ENCODE measurements at regions not wholly inside any gene's neighbourhood (a gene's known extent, or its start where the extent isn't known, plus 50 kb on each side); places are given as distances from the start of the nearest gene placed in this dataset.
"Not testable (repeated sequence)": the region's sequence is repeated elsewhere in the genome, so short reads cannot be mapped to it uniquely, and the experiment has no call there.

DNA sequence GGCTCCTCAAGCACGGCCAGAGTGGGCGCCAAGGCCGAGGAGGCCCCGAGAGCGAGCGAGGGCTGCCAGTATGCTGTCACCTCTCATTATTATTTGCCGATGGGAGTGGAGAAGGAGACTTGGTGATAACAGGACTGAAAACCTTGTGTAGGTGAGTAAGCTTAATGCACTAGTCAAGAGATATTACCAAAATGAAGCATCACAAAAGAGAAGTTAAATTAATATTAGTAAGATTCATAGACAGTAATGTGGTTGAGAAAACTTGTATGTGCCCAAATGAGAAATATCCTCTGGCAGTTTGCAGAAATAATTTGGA lies 204.5 kb upstream of the SLITRK1 start:
- DNase-seq: no peak

DNA sequence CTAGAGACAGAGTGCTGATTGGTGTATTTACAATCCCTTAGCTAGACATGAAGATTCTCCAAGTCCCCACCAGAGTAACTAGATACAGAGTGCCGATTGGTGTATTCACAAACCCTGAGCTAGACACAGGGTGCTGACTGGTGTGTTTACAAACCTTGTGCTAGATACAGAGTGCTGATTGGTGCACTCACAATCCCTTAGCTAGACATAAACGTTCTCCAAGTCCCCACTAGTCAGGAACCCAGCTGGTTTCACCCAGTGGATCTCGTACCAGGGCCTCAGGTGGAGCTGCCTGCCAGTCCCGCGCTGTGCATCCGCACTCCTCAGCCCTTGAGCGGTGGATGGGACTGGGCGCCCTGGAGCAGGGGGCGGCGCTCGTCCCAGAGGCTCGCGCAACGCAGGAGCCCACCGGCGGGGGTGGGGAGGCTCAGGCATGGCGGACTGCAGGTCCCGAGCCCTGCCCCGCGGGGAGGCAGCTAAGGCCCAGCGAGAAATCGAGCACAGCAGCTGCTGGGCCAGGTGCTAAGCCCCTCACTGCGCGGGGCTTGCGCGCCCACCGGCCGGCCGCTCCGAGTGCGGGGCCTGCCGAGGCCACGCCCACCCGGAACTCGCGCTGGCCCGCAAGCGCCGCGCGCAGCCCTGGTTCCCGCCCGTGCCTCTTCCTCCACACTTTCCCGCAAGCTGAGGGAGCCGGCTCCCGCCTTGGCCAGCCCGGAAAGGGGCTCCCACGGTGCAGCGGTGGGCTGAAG lies 204.0 kb upstream of the SLITRK1 start:
- DNase-seq: not testable (repeated sequence)

- no peak for DNase-seq
These were observed 200.2 kb upstream of the SLITRK1 start for GRCh38 chr13:84082462-84082861.

DNA sequence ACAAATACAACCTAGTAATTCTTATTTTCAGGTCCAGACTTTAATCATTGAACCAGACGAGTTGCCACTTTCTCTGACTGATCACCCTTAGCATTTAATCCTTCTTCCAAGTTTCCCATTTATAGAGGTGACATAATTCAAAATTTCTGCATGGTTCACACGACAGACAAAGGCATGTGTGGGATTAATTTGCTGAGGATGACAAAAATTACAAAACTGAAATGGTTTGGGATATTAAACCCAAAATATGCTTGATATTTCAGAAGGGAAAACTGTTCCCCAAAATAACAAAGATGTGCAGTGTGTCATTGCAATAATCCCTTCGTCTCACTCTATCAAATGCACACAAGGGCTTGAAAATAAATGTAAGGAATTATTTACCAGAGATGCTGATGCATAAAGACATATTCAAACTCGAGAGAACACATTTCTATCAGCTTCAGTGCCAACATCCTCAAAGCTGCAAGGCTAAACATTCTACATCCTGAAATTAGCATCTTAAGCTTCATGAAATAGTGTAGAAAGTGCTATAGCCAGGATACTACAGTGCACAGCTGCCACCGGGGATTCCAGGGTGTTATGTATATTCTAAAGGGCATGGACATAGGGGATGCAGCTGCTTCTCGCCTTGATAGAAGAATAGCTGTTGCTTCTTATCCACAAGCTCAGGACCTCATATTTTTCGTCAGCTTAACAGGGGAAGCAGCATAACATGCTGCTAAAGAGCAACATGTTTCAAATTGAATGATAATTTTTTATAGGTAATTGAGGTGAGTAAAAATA lies 198.7 kb upstream of the SLITRK1 start:
- DNase-seq: no peak

GRCh38 chr13:84077271-84077670 lies 195.0 kb upstream of the SLITRK1 start:
- no peak for DNase-seq

GRCh38 chr13:84076280-84076679 lies 194.0 kb upstream of the SLITRK1 start:
- DNase-seq: no peak

DNA sequence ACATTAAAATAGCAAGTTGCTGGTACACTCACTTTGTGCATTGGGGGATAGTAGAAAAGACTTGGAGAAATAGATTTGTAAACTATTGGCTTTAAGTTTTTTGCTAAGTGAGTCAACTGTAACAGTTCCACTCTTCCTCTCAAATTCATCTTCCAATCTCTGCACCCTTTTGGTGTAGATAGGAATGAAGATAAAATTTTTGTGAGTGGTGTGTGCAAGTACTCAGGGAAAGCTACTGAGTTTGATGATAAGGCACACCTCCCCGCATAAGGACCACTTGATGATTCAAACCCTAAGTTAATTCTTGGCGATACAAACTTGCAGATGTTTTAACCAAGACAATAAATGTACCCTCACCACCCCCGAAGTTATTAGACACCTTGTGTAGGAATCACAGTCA lies 168.3 kb upstream of the SLITRK1 start:
- DNase-seq: no peak

- no peak for DNase-seq
These were observed 167.4 kb upstream of the SLITRK1 start for GRCh38 chr13:84049443-84050219.

GRCh38 chr13:84044805-84045204 lies 162.5 kb upstream of the SLITRK1 start:
- DNase-seq: no peak

DNA sequence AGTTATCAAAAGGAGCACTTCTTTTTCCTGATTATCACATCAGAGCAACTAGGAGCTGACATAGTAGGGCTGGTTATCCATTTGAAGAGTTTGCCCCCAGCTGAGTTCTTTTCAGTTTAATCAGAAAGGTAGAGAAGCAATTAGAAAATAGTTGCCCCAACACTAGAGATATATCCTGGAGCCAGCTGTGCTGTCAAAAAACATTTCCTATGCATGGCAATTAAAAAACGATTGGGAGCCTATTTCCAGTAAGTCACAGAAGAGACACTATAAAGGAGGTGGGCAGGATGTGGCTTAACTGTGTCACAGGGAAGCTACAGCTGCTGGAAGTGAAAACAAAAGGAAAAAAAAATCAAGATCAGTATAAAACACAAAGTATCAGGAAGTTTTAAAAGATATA lies 155.7 kb upstream of the SLITRK1 start:
- peak; percentile 46 for DNase-seq

GRCh38 chr13:84032116-84032515 lies 149.8 kb upstream of the SLITRK1 start:
- DNase-seq: no peak

GRCh38 chr13:84031120-84031519 lies 148.8 kb upstream of the SLITRK1 start:
- DNase-seq: no peak

DNA sequence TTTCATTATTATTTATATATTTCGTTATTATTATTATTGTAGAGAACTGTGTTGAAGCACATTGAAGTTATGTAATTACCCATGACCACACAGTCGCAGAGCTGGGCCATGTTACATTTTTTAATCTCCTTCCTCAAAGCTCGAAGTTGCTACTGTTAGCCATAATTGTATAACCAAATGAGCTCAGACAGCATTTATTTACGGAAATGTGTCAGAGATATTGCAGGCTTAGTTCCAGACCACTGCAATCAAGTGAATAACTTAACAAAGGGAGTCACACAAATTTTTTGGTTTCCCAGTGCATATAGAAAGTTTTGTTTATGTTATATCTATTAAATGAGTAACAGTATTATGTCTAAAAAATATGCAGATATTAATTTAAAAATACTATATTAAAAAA lies 147.1 kb upstream of the SLITRK1 start:
- DNase-seq: no peak

DNA sequence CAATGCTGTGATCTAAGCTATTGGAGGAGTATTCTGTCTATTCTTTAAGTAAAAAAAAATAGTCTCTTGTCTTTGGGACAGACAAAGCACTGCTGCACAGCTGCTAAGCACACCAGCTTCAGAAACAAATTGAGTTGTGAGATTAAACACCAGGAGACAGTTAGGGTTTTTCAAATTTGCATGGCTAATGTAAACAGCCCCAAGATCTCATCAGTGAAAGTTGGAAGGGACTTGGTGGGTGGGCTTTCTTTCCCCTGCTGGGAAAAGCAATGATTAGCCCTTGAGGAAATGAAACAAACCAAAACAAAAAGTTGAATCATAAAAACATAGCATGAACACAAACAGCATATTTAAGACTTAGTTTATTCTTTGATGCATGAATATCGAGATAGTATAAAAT lies 143.6 kb upstream of the SLITRK1 start:
- DNase-seq: no peak

DNA sequence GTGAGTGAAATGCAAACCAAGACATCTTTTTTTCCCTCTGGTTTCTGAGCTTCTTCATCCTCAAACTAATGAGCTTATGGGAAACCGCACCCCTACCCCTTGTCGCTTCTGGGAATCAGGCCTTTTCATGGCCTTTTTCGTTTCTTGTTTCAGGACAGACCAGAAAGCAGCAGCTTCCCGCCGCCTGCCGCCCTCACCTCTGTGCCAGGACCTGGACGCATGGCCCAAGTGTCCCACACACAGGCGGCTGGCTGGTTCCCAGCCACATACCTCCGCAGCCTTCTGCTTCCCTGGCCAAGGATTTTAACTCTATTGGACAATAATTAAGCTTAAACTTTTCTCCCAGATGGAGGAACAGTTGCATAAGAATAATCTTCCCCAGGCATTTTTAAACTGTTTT lies 114.1 kb upstream of the SLITRK1 start:
- no peak for DNase-seq

- DNase-seq: no peak
These were observed 113.7 kb upstream of the SLITRK1 start for GRCh38 chr13:83995930-83996329.

DNA sequence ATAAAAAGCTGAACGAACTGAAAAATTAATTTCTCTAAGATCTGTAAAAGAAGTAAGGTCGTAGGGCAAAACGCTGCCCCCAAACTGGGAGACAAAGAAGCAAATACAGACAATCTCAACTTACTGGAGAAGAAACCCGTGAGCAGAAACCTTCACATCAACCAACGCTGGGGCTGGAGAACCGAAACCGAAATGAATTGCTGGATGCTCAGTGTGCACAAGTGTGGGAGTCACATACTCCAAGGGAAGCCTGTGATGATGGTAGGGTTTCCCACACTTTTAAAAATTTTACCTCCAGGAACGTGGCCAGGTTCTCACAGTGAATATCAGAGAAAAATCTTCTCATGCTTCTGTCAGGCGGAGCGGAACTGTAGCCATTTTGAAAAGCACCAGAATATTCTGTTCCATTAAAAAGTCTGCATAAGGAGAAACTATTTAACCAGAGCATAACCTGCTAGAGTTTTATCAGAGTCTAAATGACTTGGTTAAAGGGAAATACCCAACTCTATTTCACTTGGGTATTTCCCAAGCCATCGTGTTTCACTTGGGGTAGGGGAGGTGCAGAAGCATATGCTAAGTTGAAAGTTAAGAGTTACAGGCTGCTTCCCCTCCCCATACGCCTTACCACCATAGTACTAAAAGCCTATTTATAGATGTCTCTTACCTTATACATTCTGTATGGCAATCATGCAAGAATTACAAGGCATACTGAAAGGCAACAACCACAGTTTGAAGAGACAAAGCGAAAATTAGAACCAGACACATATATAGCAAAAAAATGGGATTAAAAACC lies 110.5 kb upstream of the SLITRK1 start:
- no peak for DNase-seq

GRCh38 chr13:83987394-83987793 lies 105.1 kb upstream of the SLITRK1 start:
- no peak for DNase-seq

DNA sequence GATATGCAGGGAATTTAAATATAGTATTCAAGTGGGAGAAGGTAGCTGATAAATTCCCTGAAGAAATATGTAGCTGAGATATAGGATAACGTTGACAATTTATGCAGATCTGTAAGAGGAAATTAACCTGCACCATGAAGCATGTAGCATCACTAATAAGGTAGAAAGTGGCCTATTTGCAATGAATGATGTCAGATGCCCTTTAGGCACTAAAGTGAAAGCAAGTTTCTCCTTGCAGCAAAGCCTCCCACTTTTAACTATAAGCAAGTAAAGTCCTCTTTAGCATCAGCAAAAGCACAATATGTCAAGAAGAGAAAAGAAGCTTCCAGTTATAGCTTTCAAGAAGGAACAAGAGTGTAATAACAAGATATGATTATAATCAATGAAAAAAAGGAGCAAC lies 102.5 kb upstream of the SLITRK1 start:
- no peak for DNase-seq

DNA sequence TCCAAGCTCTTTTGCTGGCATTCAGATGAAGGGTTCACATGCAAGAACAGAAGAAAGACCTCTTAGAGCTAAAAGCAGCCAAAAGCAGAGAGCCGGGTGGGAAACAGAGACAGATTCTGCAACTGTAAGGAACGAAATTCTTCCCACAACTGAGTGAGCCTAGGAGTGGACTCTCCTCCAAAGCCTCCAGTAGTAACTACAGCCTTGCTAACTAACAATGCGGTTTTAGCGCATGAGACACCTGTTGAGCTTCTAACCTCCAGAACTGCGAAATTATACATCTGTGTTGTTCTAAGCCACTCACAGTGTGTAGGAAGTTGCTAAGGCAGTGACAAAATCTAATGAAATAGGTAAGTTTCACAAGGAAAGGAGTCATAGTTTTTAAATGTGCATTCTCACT lies 98.1 kb upstream of the SLITRK1 start:
- DNase-seq: no peak

DNA sequence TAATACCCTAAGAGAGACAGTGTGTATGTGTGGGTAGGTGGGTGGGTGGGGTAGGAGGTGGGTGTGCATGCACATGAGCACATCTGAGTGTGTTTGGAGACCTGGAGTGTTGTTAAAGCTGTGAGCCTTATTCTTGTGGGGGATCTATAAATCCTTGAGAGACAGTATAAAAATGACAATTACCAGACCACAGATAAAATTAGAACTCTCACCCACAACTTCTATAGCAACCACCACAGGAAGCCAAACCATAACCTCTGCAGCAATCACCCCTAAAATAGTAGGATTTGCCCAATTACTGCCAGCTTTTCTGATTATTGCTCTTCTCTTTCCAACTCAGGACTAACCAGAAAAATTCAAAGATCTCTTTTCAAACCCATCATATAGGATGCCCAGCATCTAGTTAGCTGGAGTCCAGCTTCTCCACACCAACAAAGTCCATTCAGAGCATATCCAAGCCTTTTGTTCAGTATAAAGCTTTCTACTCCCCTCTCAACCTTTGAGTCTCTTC lies 93.4 kb upstream of the SLITRK1 start:
- DNase-seq: no peak

- no peak for DNase-seq
These were observed 76.3 kb upstream of the SLITRK1 start for GRCh38 chr13:83958531-83958930.

- no peak for DNase-seq
These were observed 72.7 kb upstream of the SLITRK1 start for GRCh38 chr13:83955011-83955410.

Data from SHP77 treated with DMSO at 0.1 percent for 48 hours (cell line).